ENCODE measurements at regions not wholly inside any gene's neighbourhood (a gene's known extent, or its start where the extent isn't known, plus 50 kb on each side); places are given as distances from the start of the nearest gene placed in this dataset.

DNA sequence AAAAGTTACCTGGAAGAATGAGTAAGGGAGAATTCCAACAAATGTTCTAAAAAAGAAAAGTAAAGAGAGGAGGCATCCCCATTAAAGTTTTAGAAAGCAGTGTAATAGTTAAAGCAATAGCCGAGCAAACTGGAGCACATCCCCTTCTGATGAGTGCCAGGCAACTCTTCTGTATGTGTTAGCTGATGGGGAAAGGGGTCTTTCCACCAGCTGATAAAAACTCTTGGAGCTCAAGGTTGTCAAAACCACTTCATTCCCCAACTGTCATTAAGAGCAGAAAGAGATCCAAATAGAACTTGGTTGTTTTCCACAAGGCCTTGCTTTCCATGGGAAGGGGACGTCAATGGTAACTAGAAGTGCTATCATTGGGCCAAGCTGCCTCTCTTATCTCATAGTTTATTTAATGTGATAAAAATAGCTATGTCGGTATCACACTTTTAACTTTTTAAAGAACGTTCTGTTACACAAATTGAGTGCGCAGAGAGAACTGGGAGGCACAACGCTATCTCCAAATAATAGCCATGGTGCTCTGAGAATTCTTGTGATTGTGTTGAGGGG is 116.9 kb downstream of the POLR2M start:
- DNase-seq (ENCODE audit: low spot score) = no peak

DNA sequence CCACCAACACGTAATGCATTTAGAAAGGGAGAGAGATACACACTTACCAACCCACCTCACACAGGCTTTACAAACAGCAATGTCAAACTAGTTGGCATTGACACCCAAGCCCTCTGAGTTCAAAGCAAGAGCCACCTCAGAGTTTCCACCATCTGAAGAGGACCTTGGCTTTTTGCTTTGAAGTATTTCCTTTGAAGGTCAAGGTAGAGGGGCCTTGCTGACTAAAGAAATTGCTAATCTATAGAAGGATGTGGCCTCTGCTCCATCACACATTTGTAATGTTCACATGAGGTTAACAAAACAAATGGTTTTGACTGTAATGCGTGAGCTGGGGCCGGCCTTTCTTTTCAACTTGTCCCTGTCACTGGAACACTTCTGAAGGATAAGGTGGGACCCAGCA is 117.7 kb downstream of the POLR2M start:
- DNase-seq (ENCODE audit: low spot score) = no peak

DNA sequence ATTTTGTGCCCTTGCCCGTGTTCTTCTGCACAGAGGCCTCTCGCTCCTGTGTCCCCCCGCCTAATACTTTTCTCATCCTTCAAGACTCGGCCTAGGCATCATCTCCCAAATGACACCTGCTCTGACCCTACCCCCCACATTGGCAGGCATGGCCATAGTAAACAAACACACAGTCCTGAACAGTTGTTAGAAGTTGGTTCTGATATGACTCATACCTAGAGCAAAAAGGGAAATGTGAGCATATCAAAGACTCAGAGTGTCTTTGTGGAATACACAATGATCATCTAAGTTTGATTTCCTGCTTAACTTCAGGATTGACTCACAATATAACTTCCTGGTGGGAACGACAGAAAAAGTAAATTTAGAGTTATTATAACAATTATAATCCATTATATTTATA is 120.5 kb downstream of the POLR2M start:
- no peak for DNase-seq (ENCODE audit: low spot score)

DNA sequence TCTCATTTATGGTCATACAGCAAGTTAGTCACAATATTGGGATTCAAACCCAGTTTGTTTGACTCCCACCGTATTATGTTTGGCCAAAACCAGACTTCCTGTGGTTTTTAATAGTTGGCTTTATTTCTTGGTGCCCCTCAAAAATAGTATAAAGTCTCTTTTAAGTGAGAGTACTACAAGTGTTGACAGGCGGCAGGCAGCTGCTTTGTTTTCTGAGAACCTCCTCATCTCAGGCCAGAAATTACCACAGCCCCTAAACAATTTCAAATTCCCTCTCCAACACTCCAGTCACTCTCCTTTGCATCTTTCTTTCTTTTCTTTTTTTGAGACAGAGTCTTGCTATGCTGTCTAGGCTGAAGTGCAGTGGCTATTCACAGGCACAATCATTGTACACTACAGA is 121.5 kb downstream of the POLR2M start:
- no peak for DNase-seq (ENCODE audit: low spot score)

DNA sequence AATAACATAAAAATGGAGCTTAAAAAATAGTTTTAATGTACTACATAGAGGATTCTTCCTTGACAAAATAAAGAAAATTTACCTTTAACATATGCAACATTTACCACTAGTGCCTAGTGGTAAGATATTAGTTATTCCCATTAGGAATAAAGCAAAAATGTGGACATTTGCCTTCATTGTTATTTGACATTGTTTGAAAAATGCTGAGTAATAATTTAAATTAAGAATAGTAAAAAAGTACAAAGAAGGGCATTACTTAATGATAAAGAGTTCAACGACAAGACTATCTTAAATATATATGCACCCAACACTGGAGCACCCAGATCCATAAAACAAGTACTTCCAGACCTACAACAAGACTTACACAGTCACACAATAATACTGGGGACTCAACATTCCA is 125.7 kb downstream of the POLR2M start:
- DNase-seq (ENCODE audit: low spot score) = no peak

- DNase-seq (ENCODE audit: low spot score) = no peak
Observed at GRCh38 chr15:57835119-57835518, 128.6 kb downstream of the POLR2M start.

GRCh38 chr15:57849317-57849716 is 142.8 kb downstream of the POLR2M start:
- DNase-seq (ENCODE audit: low spot score) = no peak

DNA sequence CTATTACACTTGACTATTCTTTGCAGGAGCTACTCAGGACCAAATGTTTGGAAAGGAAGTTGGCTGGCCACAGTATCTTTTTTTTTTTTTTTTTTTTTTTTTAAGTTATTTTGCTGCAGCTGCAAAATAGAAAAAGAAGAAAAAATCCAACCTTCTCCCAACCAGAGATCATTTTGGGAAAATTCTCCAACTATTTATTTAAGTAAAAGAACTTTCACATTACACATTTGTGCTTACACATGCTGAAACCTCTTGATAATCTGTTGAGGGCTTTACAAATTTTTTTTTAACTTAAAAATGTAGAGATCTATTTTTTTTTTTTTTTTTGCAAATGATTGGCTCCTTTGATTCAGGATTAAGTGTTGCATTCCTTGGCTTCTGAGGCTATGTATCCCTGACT is 148.0 kb downstream of the POLR2M start:
- no peak for DNase-seq (ENCODE audit: low spot score)

- DNase-seq (ENCODE audit: low spot score) = no peak
Observed at GRCh38 chr15:57857871-57858270, 151.4 kb downstream of the POLR2M start.

DNA sequence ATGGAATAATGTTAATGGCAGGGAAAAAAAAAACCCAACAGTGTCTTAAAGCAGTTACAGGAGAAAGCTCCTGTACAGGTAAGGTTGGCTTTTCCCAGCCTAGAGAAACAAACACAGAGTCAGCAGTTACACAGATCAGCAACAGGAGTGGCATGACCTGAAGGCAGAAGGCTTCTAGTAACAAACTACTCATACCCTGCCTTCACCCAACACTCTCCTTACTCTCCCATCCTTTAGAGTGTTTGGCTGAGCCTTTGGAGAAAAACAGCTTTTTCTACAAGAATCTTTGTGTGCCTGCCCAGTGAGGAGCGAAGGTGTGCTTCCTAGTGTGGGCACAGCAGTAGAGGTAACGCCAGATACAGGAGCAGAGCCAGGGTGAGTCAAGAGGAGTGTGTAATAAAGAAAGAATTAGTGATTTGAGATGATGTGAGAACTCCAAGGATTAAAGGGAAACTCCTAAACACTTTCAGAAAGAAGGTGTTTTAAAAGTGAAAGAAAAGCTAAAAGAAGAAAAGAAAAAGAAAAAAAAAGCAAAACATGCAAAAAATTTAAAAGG is 152.7 kb downstream of the POLR2M start:
- no peak for DNase-seq (ENCODE audit: low spot score)

- DNase-seq (ENCODE audit: low spot score) = peak; percentile 60
Observed at GRCh38 chr15:57861034-57861638, 154.6 kb downstream of the POLR2M start.

- peak; percentile 80 for DNase-seq (ENCODE audit: low spot score)
Observed at GRCh38 chr15:57861815-57862586, 155.5 kb downstream of the POLR2M start.

GRCh38 chr15:57862761-57863160 is 156.2 kb downstream of the POLR2M start:
- DNase-seq (ENCODE audit: low spot score) = no peak

DNA sequence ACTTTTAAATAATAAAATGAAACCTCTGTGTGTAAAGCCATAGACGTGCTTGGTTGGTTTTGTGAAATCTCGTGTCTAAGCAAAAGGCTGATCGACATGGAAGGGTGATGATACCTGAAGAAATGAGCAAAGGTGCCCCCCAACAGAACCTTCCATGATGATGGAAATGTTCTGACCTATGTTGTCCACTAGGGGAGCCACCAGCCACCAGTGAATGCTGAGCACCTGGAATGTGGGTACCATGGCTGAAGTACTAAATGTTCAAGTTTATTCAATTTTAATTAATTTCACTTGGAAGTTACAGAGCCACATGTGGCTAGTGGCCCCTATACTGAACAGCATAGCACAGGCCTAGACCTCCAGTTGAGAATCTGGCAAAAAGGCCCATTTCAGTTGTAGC is 158.8 kb downstream of the POLR2M start:
- DNase-seq (ENCODE audit: low spot score) = no peak

- peak; percentile 37 for DNase-seq (ENCODE audit: low spot score)
Observed at GRCh38 chr15:57866149-57866736, 159.7 kb downstream of the POLR2M start.

DNA sequence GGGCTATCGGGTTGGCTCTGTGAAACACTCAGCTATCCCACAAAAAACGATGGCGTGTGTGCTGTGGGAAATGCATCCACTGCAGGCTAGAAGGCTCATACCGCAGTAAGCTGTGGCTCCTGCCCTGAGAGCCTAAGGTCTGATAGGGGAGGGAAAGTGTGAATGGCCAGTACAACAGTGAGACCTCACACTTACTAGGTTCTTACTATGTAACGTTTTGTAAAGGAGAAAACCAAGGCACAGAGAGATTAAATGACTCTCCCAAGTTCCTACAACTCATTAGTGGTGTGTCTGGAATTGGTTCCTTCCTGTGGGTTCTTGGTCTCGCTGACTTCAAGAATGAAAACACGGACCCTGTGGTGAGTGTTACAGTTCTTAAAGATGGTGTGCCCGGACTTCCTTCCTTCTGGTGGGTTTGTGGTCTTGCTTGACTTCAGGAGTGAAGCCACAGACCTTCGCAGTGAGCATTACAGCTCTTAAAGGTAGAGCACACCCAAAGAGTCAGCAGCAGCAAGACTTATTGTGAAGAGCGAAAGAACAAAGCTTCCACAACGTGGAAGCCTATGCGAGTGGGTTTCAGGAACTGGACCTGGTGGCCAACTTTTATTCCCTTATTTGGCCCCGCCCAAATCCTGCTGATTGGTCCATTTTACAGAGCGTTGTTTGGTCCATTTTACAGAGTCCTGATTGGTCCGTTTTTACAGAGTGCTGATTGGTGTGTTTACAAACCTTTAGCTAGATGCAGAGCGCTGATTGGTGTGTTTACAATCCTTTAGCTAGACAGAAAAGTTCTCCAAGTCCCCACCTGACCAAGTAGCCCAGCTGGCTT is 161.7 kb downstream of the POLR2M start:
- DNase-seq (ENCODE audit: low spot score) = no peak

GRCh38 chr15:57870667-57871066 is 164.2 kb downstream of the POLR2M start:
- DNase-seq (ENCODE audit: low spot score) = no peak

DNA sequence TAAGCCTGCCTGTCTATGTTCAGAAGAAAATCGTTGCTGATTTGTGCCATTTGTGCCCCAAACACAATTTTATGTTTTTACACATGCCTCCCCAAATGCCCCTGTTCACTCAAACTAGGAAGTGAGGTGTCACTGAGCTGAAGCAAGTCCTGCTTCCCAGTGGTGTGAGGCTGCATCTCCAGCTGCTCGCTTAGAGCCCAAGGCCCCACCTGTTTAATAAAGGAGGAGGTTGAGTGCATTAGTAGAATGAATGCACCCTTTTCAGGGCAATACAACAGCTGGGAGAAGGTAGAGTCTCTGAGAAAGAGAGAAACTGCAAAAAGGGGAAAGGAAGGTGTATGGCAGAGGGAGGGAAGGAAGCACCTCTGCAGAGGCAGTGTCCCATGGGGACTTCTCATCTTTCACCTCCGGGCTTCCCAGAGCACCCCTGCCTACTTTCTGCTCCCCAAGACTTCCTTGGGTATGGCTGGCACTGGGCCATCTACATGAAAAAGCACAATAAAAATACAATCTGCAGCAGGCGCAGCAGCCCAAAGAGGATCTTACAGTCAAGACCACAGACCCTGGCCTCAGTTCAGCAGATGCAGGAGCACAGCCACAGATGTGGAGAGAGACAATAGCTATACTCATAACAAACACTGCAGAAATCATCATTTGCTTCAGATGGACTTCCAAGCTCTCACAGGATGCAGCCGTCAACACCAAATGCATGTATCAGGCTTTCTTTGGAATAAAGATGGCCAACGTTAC is 165.9 kb downstream of the POLR2M start:
- no peak for DNase-seq (ENCODE audit: low spot score)

- DNase-seq (ENCODE audit: low spot score) = peak; percentile 72
Observed at GRCh38 chr15:57873564-57874209, 167.2 kb downstream of the POLR2M start.

DNA sequence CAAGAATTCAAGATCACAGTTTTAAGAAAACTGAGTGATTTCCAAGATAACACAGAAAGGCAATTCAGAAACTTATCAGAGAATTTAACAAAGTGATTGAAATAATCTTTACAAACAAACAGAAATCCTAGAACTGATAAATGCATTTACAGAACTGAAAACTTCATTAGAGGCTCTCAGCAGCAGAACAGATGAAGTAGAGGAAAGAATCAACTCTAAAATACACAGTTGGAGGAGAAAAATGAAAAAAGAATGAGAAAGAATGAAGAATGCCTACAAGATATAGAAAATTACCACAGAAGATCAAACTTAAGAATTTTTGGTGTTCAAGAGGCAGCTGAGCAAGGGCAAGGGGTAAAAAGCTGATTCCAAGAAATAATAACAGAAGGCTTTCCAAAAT is 168.8 kb downstream of the POLR2M start:
- no peak for DNase-seq (ENCODE audit: low spot score)

DNA sequence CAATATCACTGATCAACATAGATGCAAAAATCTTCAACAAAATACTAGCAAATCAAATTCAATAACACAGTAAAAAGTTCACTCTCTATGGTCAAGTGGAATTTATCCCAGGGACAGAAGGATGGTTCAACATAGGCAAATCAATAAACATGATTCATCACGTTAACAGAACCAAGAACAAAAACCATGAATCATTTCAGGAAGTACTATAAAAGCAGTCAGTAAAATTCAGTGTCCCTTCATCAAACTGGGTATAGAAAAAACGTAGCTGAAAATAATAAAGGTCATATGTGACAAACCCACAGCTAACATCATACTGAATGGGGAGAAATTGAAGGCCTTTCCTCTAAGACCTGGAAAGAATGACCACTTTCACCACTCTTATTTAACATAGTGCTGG is 172.1 kb downstream of the POLR2M start:
- DNase-seq (ENCODE audit: low spot score) = no peak
